ENCODE measurements at regions not wholly inside any gene's neighbourhood (a gene's known extent, or its start where the extent isn't known, plus 50 kb on each side); places are given as distances from the start of the nearest gene placed in this dataset.

GRCh38 chr10:33412653-33413361, 78.3 kb upstream of the NRP1 start:
- H3K4me2 ChIP-seq (replicated peaks; ENCODE audit: low read depth, low read length, poor library complexity, severe bottlenecking): no peak overlapping the region
- no peak overlapping the region for H3K27ac ChIP-seq (ENCODE audit: low read length in 2 of 2)
- H3K4me3 ChIP-seq (ENCODE audit: control extremely low read depth in 1 of 5, extremely low read depth in 1 of 5, insufficient read depth in 1 of 5, low read depth in 2 of 5, low read length in 4 of 5): no peak overlapping the region
- ChIA-PET CTCF (no interaction called here), POLR2A (no interaction called here)
- Mint-ChIP-seq H3K27ac (no peak overlapping the region), H3K27me3 (no peaks in the 10 kb centered on the region), H3K9me3 (ENCODE audit: insufficient read depth) (no peaks in the 10 kb centered on the region), H3K4me3 (no peak overlapping the region), H3K4me1 (no peaks in the 10 kb centered on the region)
- WGBS (ENCODE audit: insufficient coverage): 89% methylated on average over 5 of the region's 6 CpGs
- no peak overlapping the region for H3K9ac ChIP-seq (ENCODE audit: low read length)
- no peaks in the 10 kb centered on the region for H3K36me3 ChIP-seq (replicated peaks in 1 of 2; ENCODE audit: control extremely low read depth in 1 of 2, control insufficient read depth in 1 of 2, extremely low read depth in 1 of 2, insufficient read depth in 2 of 2, low read length in 1 of 2)
- no peak overlapping the region for H2AFZ ChIP-seq (ENCODE audit: insufficient read depth, low read depth, low read length, poor library complexity, severe bottlenecking)
- DNase-seq (no peak), ATAC-seq (ENCODE audit: low read depth) (no peak)
- H3K79me2 ChIP-seq (ENCODE audit: control insufficient read depth, insufficient read depth, low read length): no peaks in the 10 kb centered on the region
- H3K9me3 ChIP-seq (ENCODE audit: control extremely low read depth in 1 of 3, control insufficient read depth in 2 of 3, insufficient read depth in 1 of 3, low read length in 2 of 3): peaks cover 0 to 1% (median 0%) of the 10 kb centered on the region in 3 donors
- TF ChIP-seq CTCF (IDR thresholded peaks at IDR 0.05) (no peak), EZH2 (IDR thresholded peaks at IDR 0.05; ENCODE audit: borderline replicate concordance, insufficient read depth, low read depth, low read length, poor library complexity, severe bottlenecking) (no peak)
- intact Hi-C loops (cut with micrococcal nuclease): no loop called here
- no peaks in the 10 kb centered on the region for H3K27me3 ChIP-seq (replicated peaks in 1 of 4; ENCODE audit: control extremely low read depth in 1 of 4, control insufficient read depth in 3 of 4, insufficient read depth in 4 of 4, low read length in 3 of 4)
- H4K20me1 ChIP-seq (ENCODE audit: control insufficient read depth, insufficient read depth, low read length, poor library complexity, severe bottlenecking): no peaks in the 10 kb centered on the region
- H3K4me1 ChIP-seq (ENCODE audit: control insufficient read depth in 2 of 2, insufficient read depth in 2 of 2, low read length in 2 of 2): no peaks in the 10 kb centered on the region

- TF ChIP-seq EZH2 (IDR thresholded peaks at IDR 0.05; ENCODE audit: borderline replicate concordance, insufficient read depth, low read depth, low read length, poor library complexity, severe bottlenecking) (no peak), CTCF (IDR thresholded peaks at IDR 0.05) (no peak)
- Histone ChIP-seq H2AFZ (ENCODE audit: insufficient read depth, low read depth, low read length, poor library complexity, severe bottlenecking) (no peak overlapping the region), H3K36me3 (replicated peaks in 1 of 2; ENCODE audit: control extremely low read depth in 1 of 2, control insufficient read depth in 1 of 2, extremely low read depth in 1 of 2, insufficient read depth in 2 of 2, low read length in 1 of 2) (no peaks in the 10 kb centered on the region), H3K9me3 (ENCODE audit: control extremely low read depth in 1 of 3, control insufficient read depth in 2 of 3, insufficient read depth in 1 of 3, low read length in 2 of 3) (peaks cover 0 to 1% (median 0%) of the 10 kb centered on the region in 3 donors), H3K4me3 (ENCODE audit: control extremely low read depth in 1 of 5, extremely low read depth in 1 of 5, insufficient read depth in 1 of 5, low read depth in 2 of 5, low read length in 4 of 5) (no peak overlapping the region), H3K27me3 (replicated peaks in 1 of 4; ENCODE audit: control extremely low read depth in 1 of 4, control insufficient read depth in 3 of 4, insufficient read depth in 4 of 4, low read length in 3 of 4) (no peaks in the 10 kb centered on the region), H4K20me1 (ENCODE audit: control insufficient read depth, insufficient read depth, low read length, poor library complexity, severe bottlenecking) (no peaks in the 10 kb centered on the region), H3K27ac (ENCODE audit: low read length in 2 of 2) (no peak overlapping the region), H3K79me2 (ENCODE audit: control insufficient read depth, insufficient read depth, low read length) (no peaks in the 10 kb centered on the region), H3K4me1 (ENCODE audit: control insufficient read depth in 2 of 2, insufficient read depth in 2 of 2, low read length in 2 of 2) (no peaks in the 10 kb centered on the region), H3K4me2 (replicated peaks; ENCODE audit: low read depth, low read length, poor library complexity, severe bottlenecking) (no peak overlapping the region), H3K9ac (ENCODE audit: low read length) (no peak overlapping the region)
- ATAC-seq (ENCODE audit: low read depth) (no peak), DNase-seq (no peak)
- no peak overlapping the region for H3K27ac Mint-ChIP-seq
- CTCF ChIA-PET: no interaction called here
- H3K4me1 Mint-ChIP-seq: no peaks in the 10 kb centered on the region
- WGBS (ENCODE audit: insufficient coverage): 50% methylated on average over 1 of the region's 1 CpG
- POLR2A ChIA-PET: no interaction called here
- H3K4me3 Mint-ChIP-seq: no peak overlapping the region
- intact Hi-C loops (cut with micrococcal nuclease): no loop called here
- H3K9me3 Mint-ChIP-seq (ENCODE audit: insufficient read depth): no peaks in the 10 kb centered on the region
- H3K27me3 Mint-ChIP-seq: no peaks in the 10 kb centered on the region
These were observed 77.8 kb upstream of the NRP1 start for GRCh38 chr10:33412241-33412640.

All from B cell (primary cell).